ENCODE measurements at regions not wholly inside any gene's neighbourhood (a gene's known extent, or its start where the extent isn't known, plus 50 kb on each side); places are given as distances from the start of the nearest gene placed in this dataset.

DNA sequence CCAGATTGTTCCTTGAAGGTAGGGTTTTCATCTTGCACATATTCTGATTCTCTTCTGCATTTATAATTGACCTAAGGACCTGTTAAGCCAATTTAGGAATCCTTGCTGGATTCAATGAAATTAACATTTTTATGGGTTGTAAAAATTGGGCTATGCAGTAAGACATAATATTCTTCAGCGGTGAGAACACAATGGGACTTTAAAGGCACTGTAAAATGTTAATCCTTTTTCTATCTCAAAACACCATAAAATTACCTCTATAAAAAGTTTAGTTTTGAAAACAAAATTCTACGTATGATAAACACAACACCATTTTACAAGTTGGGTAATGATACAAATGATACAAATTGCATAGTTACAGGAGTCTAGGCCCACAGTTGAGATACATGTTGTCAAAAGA, 169.2 kb upstream of the DTNA start:
- TF ChIP-seq, protein P1, sequence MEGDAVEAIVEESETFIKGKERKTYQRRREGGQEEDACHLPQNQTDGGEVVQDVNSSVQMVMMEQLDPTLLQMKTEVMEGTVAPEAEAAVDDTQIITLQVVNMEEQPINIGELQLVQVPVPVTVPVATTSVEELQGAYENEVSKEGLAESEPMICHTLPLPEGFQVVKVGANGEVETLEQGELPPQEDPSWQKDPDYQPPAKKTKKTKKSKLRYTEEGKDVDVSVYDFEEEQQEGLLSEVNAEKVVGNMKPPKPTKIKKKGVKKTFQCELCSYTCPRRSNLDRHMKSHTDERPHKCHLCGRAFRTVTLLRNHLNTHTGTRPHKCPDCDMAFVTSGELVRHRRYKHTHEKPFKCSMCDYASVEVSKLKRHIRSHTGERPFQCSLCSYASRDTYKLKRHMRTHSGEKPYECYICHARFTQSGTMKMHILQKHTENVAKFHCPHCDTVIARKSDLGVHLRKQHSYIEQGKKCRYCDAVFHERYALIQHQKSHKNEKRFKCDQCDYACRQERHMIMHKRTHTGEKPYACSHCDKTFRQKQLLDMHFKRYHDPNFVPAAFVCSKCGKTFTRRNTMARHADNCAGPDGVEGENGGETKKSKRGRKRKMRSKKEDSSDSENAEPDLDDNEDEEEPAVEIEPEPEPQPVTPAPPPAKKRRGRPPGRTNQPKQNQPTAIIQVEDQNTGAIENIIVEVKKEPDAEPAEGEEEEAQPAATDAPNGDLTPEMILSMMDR (CRISPR knock-in tag; IDR thresholded peaks at IDR 0.05) = no peak
- TF ChIP-seq POLR2AphosphoS5 (IDR thresholded peaks at IDR 0.05; ENCODE audit: low read depth, low read length) (no peak), ZNF784 (CRISPR knock-in tag; IDR thresholded peaks at IDR 0.05; ENCODE audit: borderline replicate concordance) (no peak), CREB1 (IDR thresholded peaks at IDR 0.05) (no peak), CREB1 (CRISPR knock-in tag; IDR thresholded peaks at IDR 0.05) (no peak), POLR2A (IDR thresholded peaks at IDR 0.05; ENCODE audit: insufficient read depth in 1 of 2, low read depth in 2 of 2, low read length in 2 of 2) (no peak), HMG20A (CRISPR knock-in tag; IDR thresholded peaks at IDR 0.05; ENCODE audit: borderline replicate concordance) (no peak)
